Sigmoid colon (tissue), 6 donors: ENCODE measurements at regions not wholly inside any gene's neighbourhood (a gene's known extent, or its start where the extent isn't known, plus 50 kb on each side); places are given as distances from the start of the nearest gene placed in this dataset.

Experiments
- DNase-seq: peaks from one replicate; pipeline ENCODE4 v3.0.0-alpha.2; 2019
- H3K27ac ChIP-seq, 4 donors: fragments of 200-600 bp; sonication (generic); one replicate each; pipeline ENCODE4 v1.5.1; 2016 to 2019; ENCODE audit warnings: mild to moderate bottlenecking in 1 of 4
- H3K27me3 ChIP-seq, 3 donors: fragments of 200-600 bp; sonication (generic); one replicate each; pipeline ENCODE4 v1.5.1; 2019; ENCODE audit warnings: mild to moderate bottlenecking in 1 of 3
- H3K36me3 ChIP-seq, 4 donors: fragments of 200-600 bp; sonication (generic); one replicate each; pipeline ENCODE4 v1.5.1; 2016 to 2019
- H3K4me1 ChIP-seq, 4 donors: fragments of 200-600 bp; sonication (generic); one replicate each; pipeline ENCODE4 v1.5.1; 2017 to 2019
- H3K4me3 ChIP-seq, 4 donors: fragments of 200-600 bp; sonication (generic); one replicate each; pipeline ENCODE4 v1.5.1; 2017 to 2019; ENCODE audit warnings: mild to moderate bottlenecking in 2 of 4, moderate library complexity in 1 of 4
- H3K9me3 ChIP-seq, 4 donors: fragments of 200-600 bp in 3 of 4; sonication (generic) in 3 of 4; one replicate each; pipeline versions ENCODE4 v1.5.1 to v1.6.1; 2013 to 2019
- EP300 ChIP-seq, 4 donors: sonication (generic); formaldehyde crosslinking; IDR thresholded peaks; one replicate each; pipeline ENCODE4 v1.6.1; 2017; ENCODE audit warnings: antibody characterized with exemption in 4 of 4
- POLR2A ChIP-seq, 2 donors: fragments of 450-650 bp; IDR thresholded peaks; one replicate each; pipeline ENCODE4 v1.6.1; 2016; ENCODE audit warnings: antibody characterized with exemption in 2 of 2, mild to moderate bottlenecking in 2 of 2, moderate library complexity in 2 of 2
- POLR2AphosphoS5 ChIP-seq, 4 donors: sonication (generic); formaldehyde crosslinking; IDR thresholded peaks; one replicate each; pipeline ENCODE4 v1.6.1; 2017; ENCODE audit warnings: antibody characterized with exemption in 4 of 4
- whole genome bisulfite sequencing, 2 donors: extraction: QIAGEN DNeasy Blood & Tissue Kit; methylation state at CpG; one replicate each; pipeline ENCODE4 v1.1.7; 2013; 5-methylcytosine and 5-hydroxymethylcytosine counted together
- intact Hi-C: fragments of 100-400 bp; cut with DNase I; formaldehyde crosslinking; loops from one replicate; pipeline ENCODE4 v1.15.1; 2023
- TF ChIP-seq, protein P1 (sequence below), 4 experiments: fragments of 450-650 bp in 3 of 4; fragments of 200-600 bp in 1 of 4; IDR thresholded peaks; one replicate each; pipeline ENCODE4 v1.5.1; 2016 to 2019; ENCODE audit warnings: antibody characterized with exemption in 4 of 4, mild to moderate bottlenecking in 3 of 4, moderate library complexity in 2 of 4
- donor health status: healthy with polysubstance abuse.
- donor health status: healthy.

DNA sequence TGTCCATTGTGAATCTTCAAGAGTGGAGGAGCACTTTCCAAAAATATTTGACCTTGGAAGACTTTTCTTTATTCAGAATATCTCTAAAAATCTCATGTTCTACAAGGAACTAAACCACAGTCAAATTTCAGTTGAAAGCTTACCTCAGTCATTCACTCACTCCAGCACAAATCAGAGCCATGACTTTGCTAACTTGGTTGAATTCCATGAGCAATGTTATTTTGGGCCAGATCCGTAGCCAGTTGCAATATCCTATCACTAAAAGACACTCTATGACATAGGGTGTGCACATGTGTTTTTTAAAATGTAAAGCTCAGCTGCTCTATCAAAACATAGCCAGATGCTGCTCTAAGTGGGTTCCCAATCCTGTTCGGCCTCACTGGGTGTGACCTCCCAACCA is 156.1 kb upstream of the ANKRD55 start:
- Histone ChIP-seq H3K27me3 (no peaks in the 10 kb centered on the region), H3K9me3 (no peaks in the 10 kb centered on the region), H3K4me1 (no peaks in the 10 kb centered on the region), H3K36me3 (no peaks in the 10 kb centered on the region), H3K27ac (no peak overlapping the region), H3K4me3 (no peak overlapping the region)
- no peak for TF ChIP-seq POLR2AphosphoS5 (IDR thresholded peaks at IDR 0.05)
- no peak for TF ChIP-seq EP300 (IDR thresholded peaks at IDR 0.05)
- no peak for TF ChIP-seq POLR2A (IDR thresholded peaks at IDR 0.05)
- TF ChIP-seq, protein P1, sequence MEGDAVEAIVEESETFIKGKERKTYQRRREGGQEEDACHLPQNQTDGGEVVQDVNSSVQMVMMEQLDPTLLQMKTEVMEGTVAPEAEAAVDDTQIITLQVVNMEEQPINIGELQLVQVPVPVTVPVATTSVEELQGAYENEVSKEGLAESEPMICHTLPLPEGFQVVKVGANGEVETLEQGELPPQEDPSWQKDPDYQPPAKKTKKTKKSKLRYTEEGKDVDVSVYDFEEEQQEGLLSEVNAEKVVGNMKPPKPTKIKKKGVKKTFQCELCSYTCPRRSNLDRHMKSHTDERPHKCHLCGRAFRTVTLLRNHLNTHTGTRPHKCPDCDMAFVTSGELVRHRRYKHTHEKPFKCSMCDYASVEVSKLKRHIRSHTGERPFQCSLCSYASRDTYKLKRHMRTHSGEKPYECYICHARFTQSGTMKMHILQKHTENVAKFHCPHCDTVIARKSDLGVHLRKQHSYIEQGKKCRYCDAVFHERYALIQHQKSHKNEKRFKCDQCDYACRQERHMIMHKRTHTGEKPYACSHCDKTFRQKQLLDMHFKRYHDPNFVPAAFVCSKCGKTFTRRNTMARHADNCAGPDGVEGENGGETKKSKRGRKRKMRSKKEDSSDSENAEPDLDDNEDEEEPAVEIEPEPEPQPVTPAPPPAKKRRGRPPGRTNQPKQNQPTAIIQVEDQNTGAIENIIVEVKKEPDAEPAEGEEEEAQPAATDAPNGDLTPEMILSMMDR (IDR thresholded peaks at IDR 0.05), result no peak
- DNase-seq, result no peak
- intact Hi-C loops, result no loop called here
- WGBS, 2 donors, result 90 to 94% methylated on average over 2 of the region's 2 CpGs

DNA sequence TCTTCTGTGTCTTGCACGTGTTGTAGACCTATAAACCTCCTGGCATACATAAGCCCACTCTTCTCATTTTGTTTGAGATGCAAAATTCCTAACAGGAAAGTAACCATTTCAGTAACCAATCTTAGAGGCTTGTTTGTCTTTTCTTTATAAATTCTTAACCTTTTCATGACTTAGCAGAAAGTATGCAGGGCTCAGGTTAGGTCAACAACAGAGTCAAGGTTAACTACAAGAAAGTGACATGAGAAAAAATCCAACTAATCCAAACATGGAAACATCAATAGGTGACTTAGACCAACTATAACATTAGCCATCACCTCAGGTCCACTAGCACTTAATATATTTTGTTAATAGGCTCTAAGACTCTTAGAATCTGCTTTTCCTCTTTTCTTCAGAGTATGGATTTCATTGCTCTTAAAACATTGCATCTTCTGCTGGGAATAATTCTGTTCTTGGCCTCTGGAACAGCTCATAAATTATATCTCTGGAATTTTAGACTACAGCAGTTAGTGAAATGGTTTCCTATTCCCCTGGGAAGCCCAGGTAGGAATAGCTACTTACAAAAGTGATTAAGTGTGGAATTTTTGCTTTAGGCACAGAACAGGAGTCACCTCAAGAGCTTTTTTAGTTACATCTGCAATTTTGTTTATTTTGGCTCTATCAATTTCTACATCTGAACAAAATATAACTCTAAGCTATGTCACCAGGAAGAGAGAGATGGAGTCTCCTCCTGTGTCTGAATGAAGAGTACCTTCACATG is 155.3 kb upstream of the ANKRD55 start:
- no peak overlapping the region for H3K4me3 ChIP-seq
- intact Hi-C loops, result no loop called here
- 80 to 93% methylated on average over 1 of the region's 1 CpG for WGBS, 2 donors

DNA sequence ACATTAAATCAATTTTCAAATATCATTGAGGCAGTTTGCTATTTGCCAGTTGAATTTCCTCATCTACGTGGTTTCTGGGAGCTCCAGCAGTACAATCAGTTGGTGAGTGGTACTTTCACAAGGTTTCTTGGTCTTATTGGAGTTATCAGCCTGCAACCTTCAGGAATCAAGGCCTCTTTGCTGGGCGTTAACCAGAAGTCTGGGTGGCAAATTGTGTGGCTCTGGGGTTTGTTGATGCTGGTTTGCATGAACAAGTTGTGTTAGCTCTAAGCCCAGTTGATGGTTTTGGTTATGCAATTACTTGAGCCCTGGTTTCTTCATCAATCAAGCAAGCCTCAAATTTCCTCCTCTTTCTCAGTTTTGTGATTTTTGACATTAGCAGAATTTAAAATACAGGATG is 152.9 kb upstream of the ANKRD55 start:
- H3K4me3 ChIP-seq, result no peak overlapping the region
- no peaks in the 10 kb centered on the region for H3K9me3 ChIP-seq
- 72 to 84% methylated on average over 2 of the region's 2 CpGs for WGBS, 2 donors
- no peaks in the 10 kb centered on the region for H3K36me3 ChIP-seq
- no peaks in the 10 kb centered on the region for H3K4me1 ChIP-seq
- H3K27ac ChIP-seq, result no peak overlapping the region
- DNase-seq, result no peak
- intact Hi-C loops, result no loop called here
- TF ChIP-seq, protein P1 (IDR thresholded peaks at IDR 0.05), result no peak
- TF ChIP-seq EP300 (IDR thresholded peaks at IDR 0.05) (no peak), POLR2AphosphoS5 (IDR thresholded peaks at IDR 0.05) (no peak), POLR2A (IDR thresholded peaks at IDR 0.05) (no peak)
- H3K27me3 ChIP-seq, result no peaks in the 10 kb centered on the region

More for the DNA sequence above, 155.3 kb upstream of the ANKRD55 start:
- DNase-seq, result no peak
- Histone ChIP-seq H3K36me3 (no peaks in the 10 kb centered on the region), H3K4me1 (no peaks in the 10 kb centered on the region), H3K9me3 (no peaks in the 10 kb centered on the region), H3K27me3 (no peaks in the 10 kb centered on the region), H3K27ac (no peak overlapping the region)
- TF ChIP-seq POLR2A (IDR thresholded peaks at IDR 0.05) (no peak), POLR2AphosphoS5 (IDR thresholded peaks at IDR 0.05) (no peak), EP300 (IDR thresholded peaks at IDR 0.05) (no peak)
- TF ChIP-seq, protein P1 (IDR thresholded peaks at IDR 0.05), result no peak

DNA sequence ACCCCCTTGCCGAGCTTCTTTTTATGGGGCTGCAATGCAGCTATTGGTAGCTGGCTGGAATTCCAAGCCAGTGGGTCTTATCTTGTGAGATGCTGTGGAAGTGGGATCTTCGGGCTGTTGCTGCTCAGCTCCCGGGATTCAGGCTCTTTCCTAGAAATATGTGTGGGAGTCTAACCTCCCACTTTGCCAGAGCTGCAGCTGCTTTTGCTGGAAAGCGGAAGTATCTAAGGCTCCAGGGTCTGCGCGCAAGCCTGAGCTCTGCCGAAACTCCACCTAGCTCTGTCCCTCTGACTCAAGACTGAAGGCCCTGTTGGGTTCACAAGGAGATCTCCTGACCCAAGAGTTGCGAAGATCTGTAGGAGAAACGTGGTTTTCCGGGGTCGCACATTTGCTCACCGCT is 151.1 kb upstream of the ANKRD55 start:
- TF ChIP-seq POLR2A (IDR thresholded peaks at IDR 0.05), result no peak
- TF ChIP-seq EP300 (IDR thresholded peaks at IDR 0.05), result no peak
- TF ChIP-seq, protein P1 (IDR thresholded peaks at IDR 0.05), result no peak
- no peak for TF ChIP-seq POLR2AphosphoS5 (IDR thresholded peaks at IDR 0.05)
- intact Hi-C loops, result no loop called here
- Histone ChIP-seq H3K27me3 (no peaks in the 10 kb centered on the region), H3K36me3 (no peaks in the 10 kb centered on the region), H3K9me3 (no peaks in the 10 kb centered on the region), H3K4me3 (no peak overlapping the region), H3K27ac (no peak overlapping the region), H3K4me1 (no peaks in the 10 kb centered on the region)
- WGBS, 2 donors, result 85 to 89% methylated on average over 12 of the region's 12 CpGs
- DNase-seq, result no peak

DNA sequence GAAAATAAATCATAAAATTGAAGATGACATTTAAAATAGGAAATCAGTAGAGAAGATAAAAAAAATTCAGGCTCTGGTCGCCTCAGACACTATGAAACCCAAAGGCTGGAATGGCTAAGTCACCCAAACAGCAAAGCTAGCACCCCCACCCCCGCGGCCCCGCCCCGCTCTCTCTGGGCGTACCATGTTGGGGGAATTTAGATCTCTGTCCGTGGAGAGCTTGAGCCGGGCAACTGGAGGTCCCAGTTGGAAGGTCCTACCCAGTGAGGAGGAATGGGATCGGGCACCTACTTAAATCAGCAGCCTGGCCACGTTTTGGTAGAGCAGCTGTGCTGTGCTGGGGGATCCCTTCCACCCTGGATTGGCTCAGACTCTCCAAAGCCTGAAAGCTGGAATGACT is 150.6 kb upstream of the ANKRD55 start:
- H3K9me3 ChIP-seq, result no peaks in the 10 kb centered on the region
- no peak overlapping the region for H3K27ac ChIP-seq
- no peaks in the 10 kb centered on the region for H3K27me3 ChIP-seq
- no peak for DNase-seq
- H3K4me1 ChIP-seq, result no peaks in the 10 kb centered on the region
- H3K36me3 ChIP-seq, result no peaks in the 10 kb centered on the region
- WGBS, 2 donors, result 89 to 95% methylated on average over 10 of the region's 10 CpGs
- intact Hi-C loops, result no loop called here
- no peak overlapping the region for H3K4me3 ChIP-seq
- TF ChIP-seq, protein P1 (IDR thresholded peaks at IDR 0.05), result no peak
- TF ChIP-seq POLR2A (IDR thresholded peaks at IDR 0.05), result no peak
- no peak for TF ChIP-seq EP300 (IDR thresholded peaks at IDR 0.05)
